ENCODE measurements at regions not wholly inside any gene's neighbourhood (a gene's known extent, or its start where the extent isn't known, plus 50 kb on each side); places are given as distances from the start of the nearest gene placed in this dataset.
"Not testable (repeated sequence)": the region's sequence is repeated elsewhere in the genome, so short reads cannot be mapped to it uniquely, and the experiment has no call there.

- TF ChIP-seq CTCF (IDR thresholded peaks at IDR 0.05; ENCODE audit: insufficient read depth, low read length, poor library complexity, severe bottlenecking), result no peak
- Histone ChIP-seq H3K36me3 (ENCODE audit: control insufficient read depth, insufficient read depth, low read length) (no peaks in the 10 kb centered on the region), H3K27me3 (replicated peaks; ENCODE audit: control insufficient read depth, insufficient read depth, low read length) (no peaks in the 10 kb centered on the region), H3K4me3 (replicated peaks; ENCODE audit: low read depth, low read length) (no peak overlapping the region)
- DNase-seq (ENCODE audit: extremely low read depth, insufficient read length), result no peak
Observed at GRCh38 chr4:20017070-20017776, 234.5 kb upstream of the SLIT2 start.

GRCh38 chr4:20015636-20016224 lies 236.0 kb upstream of the SLIT2 start:
- Histone ChIP-seq H3K36me3 (ENCODE audit: control insufficient read depth, insufficient read depth, low read length) (no peaks in the 10 kb centered on the region), H3K4me3 (replicated peaks; ENCODE audit: low read depth, low read length) (no peak overlapping the region), H3K27me3 (replicated peaks; ENCODE audit: control insufficient read depth, insufficient read depth, low read length) (no peaks in the 10 kb centered on the region)
- TF ChIP-seq CTCF (IDR thresholded peaks at IDR 0.05; ENCODE audit: insufficient read depth, low read length, poor library complexity, severe bottlenecking), result no peak
- DNase-seq (ENCODE audit: extremely low read depth, insufficient read length), result no peak

GRCh38 chr4:20003836-20004558 lies 247.7 kb upstream of the SLIT2 start:
- not testable (repeated sequence) for H3K27me3 ChIP-seq (replicated peaks; ENCODE audit: control insufficient read depth, insufficient read depth, low read length); H3K36me3 ChIP-seq (ENCODE audit: control insufficient read depth, insufficient read depth, low read length); H3K4me3 ChIP-seq (replicated peaks; ENCODE audit: low read depth, low read length); DNase-seq (ENCODE audit: extremely low read depth, insufficient read length)

GRCh38 chr4:19999775-20000414 lies 251.8 kb upstream of the SLIT2 start:
- TF ChIP-seq CTCF (IDR thresholded peaks at IDR 0.05; ENCODE audit: insufficient read depth, low read length, poor library complexity, severe bottlenecking), result no peak
- no peaks in the 10 kb centered on the region for H3K27me3 ChIP-seq (replicated peaks; ENCODE audit: control insufficient read depth, insufficient read depth, low read length)
- no peaks in the 10 kb centered on the region for H3K36me3 ChIP-seq (ENCODE audit: control insufficient read depth, insufficient read depth, low read length)
- DNase-seq (ENCODE audit: extremely low read depth, insufficient read length), result no peak
- H3K4me3 ChIP-seq (replicated peaks; ENCODE audit: low read depth, low read length), result no peak overlapping the region

GRCh38 chr4:19999276-19999675 lies 252.4 kb upstream of the SLIT2 start:
- no peaks in the 10 kb centered on the region for H3K36me3 ChIP-seq (ENCODE audit: control insufficient read depth, insufficient read depth, low read length)
- H3K27me3 ChIP-seq (replicated peaks; ENCODE audit: control insufficient read depth, insufficient read depth, low read length), result no peaks in the 10 kb centered on the region
- H3K4me3 ChIP-seq (replicated peaks; ENCODE audit: low read depth, low read length), result no peak overlapping the region
- TF ChIP-seq CTCF (IDR thresholded peaks at IDR 0.05; ENCODE audit: insufficient read depth, low read length, poor library complexity, severe bottlenecking), result no peak
- DNase-seq (ENCODE audit: extremely low read depth, insufficient read length), result no peak

GRCh38 chr4:19993242-19993641 lies 258.5 kb upstream of the SLIT2 start:
- Histone ChIP-seq H3K4me3 (replicated peaks; ENCODE audit: low read depth, low read length) (no peak overlapping the region), H3K36me3 (ENCODE audit: control insufficient read depth, insufficient read depth, low read length) (no peaks in the 10 kb centered on the region), H3K27me3 (replicated peaks; ENCODE audit: control insufficient read depth, insufficient read depth, low read length) (no peaks in the 10 kb centered on the region)
- no peak for TF ChIP-seq CTCF (IDR thresholded peaks at IDR 0.05; ENCODE audit: insufficient read depth, low read length, poor library complexity, severe bottlenecking)
- DNase-seq (ENCODE audit: extremely low read depth, insufficient read length), result no peak

Measured in GM06990 (cell line).